BLaER1 (cell line): ENCODE measurements at regions not wholly inside any gene's neighbourhood (a gene's known extent, or its start where the extent isn't known, plus 50 kb on each side); places are given as distances from the start of the nearest gene placed in this dataset.

Experiments used
- H3K27ac ChIP-seq: shearing (Covaris generic); formaldehyde crosslinking; 2 replicates; pipeline ENCODE4 v1.8.1; 2022
- H3K27me3 ChIP-seq: shearing (Covaris generic); formaldehyde crosslinking; 2 replicates; pipeline ENCODE4 v1.8.1; 2022
- H3K36me3 ChIP-seq: shearing (Covaris generic); formaldehyde crosslinking; 2 replicates; pipeline ENCODE4 v1.8.1; 2022
- H3K4me1 ChIP-seq: shearing (Covaris generic); formaldehyde crosslinking; 2 replicates; pipeline ENCODE4 v1.8.1; 2022
- H3K4me2 ChIP-seq: shearing (Covaris generic); formaldehyde crosslinking; 2 replicates; pipeline ENCODE4 v1.8.1; 2022
- H3K4me3 ChIP-seq: shearing (Covaris generic); formaldehyde crosslinking; 2 replicates; pipeline ENCODE4 v1.8.1; 2022
- H3K9ac ChIP-seq: shearing (Covaris generic); formaldehyde crosslinking; 2 replicates; pipeline ENCODE4 v1.8.1; 2022
- H3K9me3 ChIP-seq: shearing (Covaris generic); formaldehyde crosslinking; 2 replicates; pipeline ENCODE4 v1.8.1; 2022
- H4K20me1 ChIP-seq: shearing (Covaris generic); formaldehyde crosslinking; 2 replicates; pipeline ENCODE4 v1.8.1; 2022
- Cebpa-rat ChIP-seq: shearing (Covaris generic); IDR thresholded peaks from 2 replicates; pipeline ENCODE4 v1.8.1; 2022

GRCh38 chr5:82924226-82925060, 152.8 kb downstream of the TMEM167A start:
- TF ChIP-seq Cebpa-rat, result no peak
- no peaks in the 10 kb centered on the region for H3K36me3 ChIP-seq
- no peaks in the 10 kb centered on the region for H3K9me3 ChIP-seq
- no peak overlapping the region for H3K9ac ChIP-seq
- H3K4me2 ChIP-seq, result no peak overlapping the region
- H3K4me3 ChIP-seq, result no peak overlapping the region
- no peaks in the 10 kb centered on the region for H3K27me3 ChIP-seq
- no peaks in the 10 kb centered on the region for H3K4me1 ChIP-seq
- H3K27ac ChIP-seq, result no peak overlapping the region
- no peaks in the 10 kb centered on the region for H4K20me1 ChIP-seq

DNA sequence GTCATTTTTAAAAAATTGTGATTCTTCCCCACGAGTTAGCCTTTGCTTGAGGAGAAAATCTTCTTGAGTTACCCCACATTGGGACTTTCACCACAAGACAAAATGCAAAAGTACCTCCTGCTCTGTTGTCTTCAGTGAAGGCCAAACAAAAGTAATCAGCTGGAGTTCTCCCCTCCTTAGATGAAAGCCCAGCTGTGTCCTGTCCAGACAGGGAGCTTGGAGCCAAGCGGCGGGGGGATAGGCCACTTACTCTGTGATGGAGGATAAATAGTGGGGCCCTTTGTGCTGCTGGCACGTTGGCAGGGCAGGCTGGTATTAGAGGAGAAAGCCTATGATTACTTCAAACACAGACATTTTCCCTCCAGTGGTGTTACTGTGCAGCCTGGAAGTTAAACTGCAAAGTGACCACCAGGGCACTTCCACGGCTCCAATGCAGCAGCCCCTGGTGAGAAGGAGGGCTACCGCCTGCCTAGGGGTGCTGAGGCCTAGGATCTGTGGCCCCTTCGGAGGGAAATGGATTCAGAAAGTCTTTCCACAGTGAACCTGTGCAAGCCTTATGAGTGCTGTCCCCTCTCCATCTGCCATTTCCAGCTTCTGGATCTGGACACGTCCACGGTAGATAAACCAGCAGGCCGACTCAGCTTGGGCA, 155.0 kb downstream of the TMEM167A start:
- Histone ChIP-seq H3K9ac (no peak overlapping the region), H4K20me1 (no peaks in the 10 kb centered on the region), H3K4me1 (peaks cover 9% of the 10 kb centered on the region), H3K36me3 (no peaks in the 10 kb centered on the region), H3K27ac (no peak overlapping the region), H3K27me3 (no peaks in the 10 kb centered on the region), H3K4me2 (no peak overlapping the region), H3K9me3 (no peaks in the 10 kb centered on the region), H3K4me3 (no peak overlapping the region)
- TF ChIP-seq Cebpa-rat, result no peak

DNA sequence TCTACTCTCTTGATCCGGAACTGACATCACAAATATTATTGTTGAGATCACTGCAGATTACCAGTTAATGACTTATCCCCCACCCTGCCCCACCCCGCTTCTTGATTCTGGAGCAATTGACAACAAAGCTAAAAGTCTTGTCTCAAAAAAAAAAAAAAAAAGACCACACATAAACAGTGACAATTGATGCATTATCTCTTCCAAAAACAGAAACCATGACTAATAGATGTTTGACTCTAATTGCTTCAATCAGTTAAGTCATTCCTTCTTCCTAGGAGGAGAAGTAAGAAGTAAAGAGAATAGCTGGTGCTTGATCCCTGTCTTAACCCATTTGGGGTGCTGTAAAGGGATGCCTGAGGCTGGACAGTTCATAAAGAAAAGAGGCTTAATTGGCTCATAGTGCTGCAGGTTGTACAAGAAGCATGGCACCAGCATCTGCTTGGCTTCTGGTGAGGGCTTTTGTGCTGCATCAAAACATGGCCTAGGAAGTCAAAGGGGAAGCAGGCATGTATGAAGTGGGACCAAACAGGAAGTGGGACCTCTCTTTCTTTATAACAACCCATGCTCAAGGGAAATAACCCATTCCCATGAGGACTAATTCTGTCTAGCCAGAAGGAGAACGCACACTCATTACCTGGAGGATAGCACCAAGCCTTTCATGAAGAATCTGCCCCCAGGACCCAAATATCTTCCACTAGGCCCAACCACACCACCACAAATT, 158.7 kb downstream of the TMEM167A start:
- no peak overlapping the region for H3K9ac ChIP-seq
- H3K4me2 ChIP-seq, result peak overlapping the region; percentile 26
- H3K9me3 ChIP-seq, result peaks cover 21% of the 10 kb centered on the region
- no peak overlapping the region for H3K4me3 ChIP-seq
- H3K36me3 ChIP-seq, result no peaks in the 10 kb centered on the region
- peaks cover 9% of the 10 kb centered on the region for H3K4me1 ChIP-seq
- no peaks in the 10 kb centered on the region for H4K20me1 ChIP-seq
- H3K27ac ChIP-seq, result no peak overlapping the region
- TF ChIP-seq Cebpa-rat, result no peak
- no peaks in the 10 kb centered on the region for H3K27me3 ChIP-seq

GRCh38 chr5:82917584-82917983, 159.6 kb downstream of the TMEM167A start:
- no peak for TF ChIP-seq Cebpa-rat

DNA sequence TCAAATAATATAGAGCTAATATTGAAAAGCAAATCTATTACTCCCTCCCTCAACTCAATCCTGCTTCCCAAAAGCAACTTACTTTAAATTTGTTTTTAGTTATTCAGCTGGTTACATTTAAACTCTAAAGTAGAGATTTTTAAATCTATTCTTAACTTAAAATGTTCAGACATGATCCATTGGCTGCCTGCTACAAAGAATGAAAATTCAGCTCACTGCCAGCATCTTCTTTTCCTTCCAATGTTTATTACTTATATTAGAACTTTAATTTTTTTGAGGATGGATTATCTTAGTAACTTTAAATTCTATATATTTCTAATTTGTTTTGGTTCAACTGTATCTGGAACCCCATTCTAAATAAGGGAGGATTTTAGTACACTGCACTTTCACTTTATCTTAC, 163.2 kb downstream of the TMEM167A start:
- H3K27ac ChIP-seq, result no peak overlapping the region
- no peak overlapping the region for H3K9ac ChIP-seq
- peaks cover 21% of the 10 kb centered on the region for H3K9me3 ChIP-seq
- no peaks in the 10 kb centered on the region for H4K20me1 ChIP-seq
- H3K4me3 ChIP-seq, result no peak overlapping the region
- H3K36me3 ChIP-seq, result no peaks in the 10 kb centered on the region
- H3K4me2 ChIP-seq, result no peak overlapping the region
- no peak for TF ChIP-seq Cebpa-rat
- H3K4me1 ChIP-seq, result peaks cover 9% of the 10 kb centered on the region
- no peaks in the 10 kb centered on the region for H3K27me3 ChIP-seq

More at GRCh38 chr5:82917584-82917983, 159.6 kb downstream of the TMEM167A start:
- Histone ChIP-seq H3K36me3 (no peaks in the 10 kb centered on the region), H3K27ac (no peak overlapping the region), H3K9me3 (peaks cover 21% of the 10 kb centered on the region), H3K4me3 (no peak overlapping the region), H3K27me3 (no peaks in the 10 kb centered on the region), H3K9ac (no peak overlapping the region), H4K20me1 (no peaks in the 10 kb centered on the region), H3K4me2 (no peak overlapping the region), H3K4me1 (peaks cover 9% of the 10 kb centered on the region)

- peaks cover 21% of the 10 kb centered on the region for H3K9me3 ChIP-seq
- no peak overlapping the region for H3K4me2 ChIP-seq
Measured at GRCh38 chr5:82912462-82912861, 164.7 kb downstream of the TMEM167A start.

GRCh38 chr5:82911910-82912309, 165.3 kb downstream of the TMEM167A start:
- Histone ChIP-seq H4K20me1 (no peaks in the 10 kb centered on the region), H3K27ac (no peak overlapping the region), H3K9me3 (peaks cover 20% of the 10 kb centered on the region), H3K36me3 (no peaks in the 10 kb centered on the region), H3K4me3 (no peak overlapping the region), H3K27me3 (no peaks in the 10 kb centered on the region), H3K4me1 (no peaks in the 10 kb centered on the region), H3K9ac (no peak overlapping the region), H3K4me2 (no peak overlapping the region)
- no peak for TF ChIP-seq Cebpa-rat

More at GRCh38 chr5:82912462-82912861, 164.7 kb downstream of the TMEM167A start:
- H3K4me3 ChIP-seq, result no peak overlapping the region
- no peak overlapping the region for H3K9ac ChIP-seq
- no peaks in the 10 kb centered on the region for H3K4me1 ChIP-seq
- H3K27ac ChIP-seq, result no peak overlapping the region
- no peak for TF ChIP-seq Cebpa-rat
- H3K36me3 ChIP-seq, result no peaks in the 10 kb centered on the region
- H3K27me3 ChIP-seq, result no peaks in the 10 kb centered on the region
- H4K20me1 ChIP-seq, result no peaks in the 10 kb centered on the region

DNA sequence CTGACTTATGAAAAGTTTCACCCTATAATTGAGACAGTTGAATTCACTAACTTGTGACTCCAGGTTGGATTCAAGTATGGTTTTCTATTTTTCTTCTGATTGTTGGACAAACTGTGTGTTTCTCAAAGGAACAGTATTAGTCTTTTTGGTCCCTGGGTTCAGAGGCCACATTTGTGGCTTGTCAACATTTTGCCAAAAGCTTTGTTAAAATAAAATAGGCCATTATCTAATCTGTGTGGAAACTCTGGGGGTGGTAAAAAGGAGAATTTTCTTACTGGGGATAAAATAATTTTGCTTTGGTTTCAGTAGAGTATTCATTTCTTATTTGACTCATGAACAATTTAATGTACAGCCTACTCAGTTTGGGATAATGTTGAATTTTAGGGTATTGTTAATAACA, 166.3 kb downstream of the TMEM167A start:
- Histone ChIP-seq H4K20me1 (no peaks in the 10 kb centered on the region), H3K27ac (no peak overlapping the region), H3K4me2 (no peak overlapping the region), H3K9ac (no peak overlapping the region), H3K4me3 (no peak overlapping the region), H3K36me3 (no peaks in the 10 kb centered on the region), H3K27me3 (no peaks in the 10 kb centered on the region), H3K9me3 (peaks cover 10% of the 10 kb centered on the region), H3K4me1 (no peaks in the 10 kb centered on the region)
- TF ChIP-seq Cebpa-rat, result no peak

GRCh38 chr5:82910491-82910890, 166.7 kb downstream of the TMEM167A start:
- Histone ChIP-seq H3K4me1 (no peaks in the 10 kb centered on the region), H3K4me3 (no peak overlapping the region), H3K9me3 (peaks cover 6% of the 10 kb centered on the region), H4K20me1 (no peaks in the 10 kb centered on the region), H3K36me3 (no peaks in the 10 kb centered on the region), H3K27me3 (no peaks in the 10 kb centered on the region), H3K4me2 (no peak overlapping the region), H3K27ac (no peak overlapping the region), H3K9ac (no peak overlapping the region)
- TF ChIP-seq Cebpa-rat, result no peak

- Histone ChIP-seq H3K27ac (no peak overlapping the region), H3K9me3 (no peaks in the 10 kb centered on the region), H3K4me1 (no peaks in the 10 kb centered on the region), H3K4me2 (no peak overlapping the region), H3K27me3 (no peaks in the 10 kb centered on the region), H3K36me3 (no peaks in the 10 kb centered on the region), H3K9ac (no peak overlapping the region), H3K4me3 (no peak overlapping the region), H4K20me1 (no peaks in the 10 kb centered on the region)
- no peak for TF ChIP-seq Cebpa-rat
Measured at GRCh38 chr5:82909771-82910170, 167.4 kb downstream of the TMEM167A start.
